Liver (tissue), 3 donors: ENCODE measurements at regions not wholly inside any gene's neighbourhood (a gene's known extent, or its start where the extent isn't known, plus 50 kb on each side); places are given as distances from the start of the nearest gene placed in this dataset.
"Not testable (repeated sequence)": the region's sequence is repeated elsewhere in the genome, so short reads cannot be mapped to it uniquely, and the experiment has no call there.

Source experiments
- GABPA ChIP-seq, 2 donors: IDR thresholded peaks in 1 of 2; conservative IDR thresholded peaks in 1 of 2; 2 replicates each; pipeline ENCODE4 v1.6.1; 2016; ENCODE audit warnings: antibody characterized with exemption in 2 of 2, mild to moderate bottlenecking in 1 of 2, moderate library complexity in 1 of 2
- HNF4G ChIP-seq: IDR thresholded peaks from 2 replicates; pipeline ENCODE4 v1.6.1; 2016; ENCODE audit warnings: antibody characterized with exemption
- JUND ChIP-seq, 2 donors: IDR thresholded peaks; 2 replicates each; pipeline ENCODE4 v1.6.1; 2016; ENCODE audit warnings: antibody characterized with exemption in 2 of 2
- NR2F2 ChIP-seq: IDR thresholded peaks from 2 replicates; pipeline ENCODE4 v1.6.1; 2016; ENCODE audit warnings: antibody characterized with exemption
- RAD21 ChIP-seq, 2 donors: IDR thresholded peaks; 2 replicates each; pipeline ENCODE4 v1.6.1; 2016; ENCODE audit warnings: antibody characterized with exemption in 2 of 2, mild to moderate bottlenecking in 2 of 2
- YY1 ChIP-seq: IDR thresholded peaks from 2 replicates; pipeline ENCODE4 v1.6.1; 2016; ENCODE audit warnings: antibody characterized with exemption, mild to moderate bottlenecking
- TF ChIP-seq, protein P1 (sequence below): fragments of 150-350 bp; IDR thresholded peaks from 2 replicates; pipeline ENCODE4 v1.5.1; 2017; ENCODE audit warnings: improper control_type of control experiment, low read depth, low read length; ENCODE audit not compliant: missing input control
- TF ChIP-seq, protein P2 (sequence below): IDR thresholded peaks from 2 replicates; pipeline ENCODE4 v1.6.1; 2016; ENCODE audit warnings: antibody characterized with exemption, mild to moderate bottlenecking
- TF ChIP-seq, protein P3 (sequence below): IDR thresholded peaks from 2 replicates; pipeline ENCODE4 v1.6.1; 2016; ENCODE audit warnings: antibody characterized with exemption
- donor health status: healthy.
- donor health status: healthy.

DNA sequence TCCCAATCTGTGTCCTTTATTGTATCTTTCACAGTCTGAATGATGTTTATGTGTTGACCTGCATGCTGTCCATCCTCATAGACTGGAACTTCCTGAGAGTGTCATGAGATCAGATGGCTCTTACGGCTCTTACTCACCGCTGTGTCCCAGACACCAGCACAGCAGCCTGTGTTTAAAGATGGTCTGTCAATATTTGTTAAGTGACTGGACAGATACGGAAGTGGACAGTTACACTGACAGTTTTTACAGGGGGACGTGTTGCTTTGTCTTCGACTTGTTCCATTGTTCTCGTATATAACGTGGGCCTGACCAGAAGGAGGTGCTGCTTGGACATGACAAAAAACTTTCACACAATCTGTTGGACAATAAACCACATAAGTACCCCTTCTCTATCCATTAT, 342.6 kb downstream of the PREX1 start:
- TF ChIP-seq HNF4G; NR2F2; YY1; RAD21 (IDR thresholded peaks at IDR 0.05); GABPA (IDR thresholded peaks at IDR 0.05 in 1 of 2, conservative IDR thresholded peaks at IDR 0.05 in 1 of 2); JUND (IDR thresholded peaks at IDR 0.05): not testable (repeated sequence)
- TF ChIP-seq, protein P1, sequence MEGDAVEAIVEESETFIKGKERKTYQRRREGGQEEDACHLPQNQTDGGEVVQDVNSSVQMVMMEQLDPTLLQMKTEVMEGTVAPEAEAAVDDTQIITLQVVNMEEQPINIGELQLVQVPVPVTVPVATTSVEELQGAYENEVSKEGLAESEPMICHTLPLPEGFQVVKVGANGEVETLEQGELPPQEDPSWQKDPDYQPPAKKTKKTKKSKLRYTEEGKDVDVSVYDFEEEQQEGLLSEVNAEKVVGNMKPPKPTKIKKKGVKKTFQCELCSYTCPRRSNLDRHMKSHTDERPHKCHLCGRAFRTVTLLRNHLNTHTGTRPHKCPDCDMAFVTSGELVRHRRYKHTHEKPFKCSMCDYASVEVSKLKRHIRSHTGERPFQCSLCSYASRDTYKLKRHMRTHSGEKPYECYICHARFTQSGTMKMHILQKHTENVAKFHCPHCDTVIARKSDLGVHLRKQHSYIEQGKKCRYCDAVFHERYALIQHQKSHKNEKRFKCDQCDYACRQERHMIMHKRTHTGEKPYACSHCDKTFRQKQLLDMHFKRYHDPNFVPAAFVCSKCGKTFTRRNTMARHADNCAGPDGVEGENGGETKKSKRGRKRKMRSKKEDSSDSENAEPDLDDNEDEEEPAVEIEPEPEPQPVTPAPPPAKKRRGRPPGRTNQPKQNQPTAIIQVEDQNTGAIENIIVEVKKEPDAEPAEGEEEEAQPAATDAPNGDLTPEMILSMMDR = not testable (repeated sequence)
- TF ChIP-seq, protein P2, sequence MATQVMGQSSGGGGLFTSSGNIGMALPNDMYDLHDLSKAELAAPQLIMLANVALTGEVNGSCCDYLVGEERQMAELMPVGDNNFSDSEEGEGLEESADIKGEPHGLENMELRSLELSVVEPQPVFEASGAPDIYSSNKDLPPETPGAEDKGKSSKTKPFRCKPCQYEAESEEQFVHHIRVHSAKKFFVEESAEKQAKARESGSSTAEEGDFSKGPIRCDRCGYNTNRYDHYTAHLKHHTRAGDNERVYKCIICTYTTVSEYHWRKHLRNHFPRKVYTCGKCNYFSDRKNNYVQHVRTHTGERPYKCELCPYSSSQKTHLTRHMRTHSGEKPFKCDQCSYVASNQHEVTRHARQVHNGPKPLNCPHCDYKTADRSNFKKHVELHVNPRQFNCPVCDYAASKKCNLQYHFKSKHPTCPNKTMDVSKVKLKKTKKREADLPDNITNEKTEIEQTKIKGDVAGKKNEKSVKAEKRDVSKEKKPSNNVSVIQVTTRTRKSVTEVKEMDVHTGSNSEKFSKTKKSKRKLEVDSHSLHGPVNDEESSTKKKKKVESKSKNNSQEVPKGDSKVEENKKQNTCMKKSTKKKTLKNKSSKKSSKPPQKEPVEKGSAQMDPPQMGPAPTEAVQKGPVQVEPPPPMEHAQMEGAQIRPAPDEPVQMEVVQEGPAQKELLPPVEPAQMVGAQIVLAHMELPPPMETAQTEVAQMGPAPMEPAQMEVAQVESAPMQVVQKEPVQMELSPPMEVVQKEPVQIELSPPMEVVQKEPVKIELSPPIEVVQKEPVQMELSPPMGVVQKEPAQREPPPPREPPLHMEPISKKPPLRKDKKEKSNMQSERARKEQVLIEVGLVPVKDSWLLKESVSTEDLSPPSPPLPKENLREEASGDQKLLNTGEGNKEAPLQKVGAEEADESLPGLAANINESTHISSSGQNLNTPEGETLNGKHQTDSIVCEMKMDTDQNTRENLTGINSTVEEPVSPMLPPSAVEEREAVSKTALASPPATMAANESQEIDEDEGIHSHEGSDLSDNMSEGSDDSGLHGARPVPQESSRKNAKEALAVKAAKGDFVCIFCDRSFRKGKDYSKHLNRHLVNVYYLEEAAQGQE = not testable (repeated sequence)
- TF ChIP-seq, protein P3, sequence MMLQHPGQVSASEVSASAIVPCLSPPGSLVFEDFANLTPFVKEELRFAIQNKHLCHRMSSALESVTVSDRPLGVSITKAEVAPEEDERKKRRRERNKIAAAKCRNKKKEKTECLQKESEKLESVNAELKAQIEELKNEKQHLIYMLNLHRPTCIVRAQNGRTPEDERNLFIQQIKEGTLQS = not testable (repeated sequence)
